AG10803 (cell line): ENCODE measurements at regions not wholly inside any gene's neighbourhood (a gene's known extent, or its start where the extent isn't known, plus 50 kb on each side); places are given as distances from the start of the nearest gene placed in this dataset.
"Not testable (repeated sequence)": the region's sequence is repeated elsewhere in the genome, so short reads cannot be mapped to it uniquely, and the experiment has no call there.

ENCODE experiments used
- DNase-seq: peaks from one replicate; pipeline ENCODE4 v3.0.0; 2010; ENCODE audit warnings: low read depth
- H3K4me3 ChIP-seq: 2 replicates; pipeline ENCODE4 v1.5.1; 2011; ENCODE audit warnings: mild to moderate bottlenecking, low read length, control low read depth
- CTCF ChIP-seq: conservative IDR thresholded peaks from 2 replicates; pipeline ENCODE4 v1.5.1; 2011; ENCODE audit warnings: mild to moderate bottlenecking, low read length, control low read depth, inconsistent platforms

- no peak overlapping the region for H3K4me3 ChIP-seq
- TF ChIP-seq CTCF: no peak
- no peak for DNase-seq
Measured at GRCh38 chr7:10460474-10460873, 513.2 kb upstream of the PHF14 start.

GRCh38 chr7:10463701-10464100, 510.0 kb upstream of the PHF14 start:
- no peak for DNase-seq
- no peak overlapping the region for H3K4me3 ChIP-seq
- TF ChIP-seq CTCF: no peak

GRCh38 chr7:10465536-10465935, 508.1 kb upstream of the PHF14 start:
- not testable (repeated sequence) for DNase-seq

GRCh38 chr7:10468908-10469307, 504.8 kb upstream of the PHF14 start:
- DNase-seq: no peak
- no peak overlapping the region for H3K4me3 ChIP-seq
- no peak for TF ChIP-seq CTCF

More at GRCh38 chr7:10465536-10465935, 508.1 kb upstream of the PHF14 start:
- not testable (repeated sequence) for H3K4me3 ChIP-seq

GRCh38 chr7:10469476-10469875, 504.2 kb upstream of the PHF14 start:
- no peak overlapping the region for H3K4me3 ChIP-seq
- DNase-seq: no peak
- no peak for TF ChIP-seq CTCF

- no peak overlapping the region for H3K4me3 ChIP-seq
- DNase-seq: no peak
- no peak for TF ChIP-seq CTCF
Measured at GRCh38 chr7:10471280-10472058, 502.2 kb upstream of the PHF14 start.

GRCh38 chr7:10472115-10472514, 501.6 kb upstream of the PHF14 start:
- DNase-seq: no peak
- no peak for TF ChIP-seq CTCF
- no peak overlapping the region for H3K4me3 ChIP-seq
